SK-N-SH (cell line): ENCODE measurements at regions not wholly inside any gene's neighbourhood (a gene's known extent, or its start where the extent isn't known, plus 50 kb on each side); places are given as distances from the start of the nearest gene placed in this dataset.

ENCODE experiments used
- CTCF ChIA-PET: fragments of 300-600, 350-600 bp; formaldehyde crosslinking; extraction: SDS; loops from one replicate; lab custom pipeline; 2021; lab: Yijun Ruan, JAX
- POLR2A ChIA-PET: fragments of 350-600 bp; sonication (Branson Sonifier 250); formaldehyde crosslinking; extraction: SDS; loops from one replicate; lab custom pipeline; 2020; ENCODE audit warnings: antibody characterized with exemption, inconsistent platforms; lab: Yijun Ruan, JAX
- DNase-seq: peaks from one replicate; pipeline ENCODE4 v3.0.0; 2012
- H2AFZ ChIP-seq: fragments of 200-600 bp; sonication (generic); 2 replicates; pipeline ENCODE4 v1.8.1; 2016; ENCODE audit warnings: antibody characterized with exemption, mild to moderate bottlenecking, low read depth
- H3F3A ChIP-seq: fragments of 200-600 bp; sonication (generic); replicated peaks from 2 replicates; pipeline ENCODE3; 2016; ENCODE audit warnings: antibody characterized with exemption, mild to moderate bottlenecking; ENCODE audit not compliant: insufficient read depth
- H3K27ac ChIP-seq, 2 experiments: fragments of 200-500 bp in 1 of 2; fragments of 200-600 bp in 1 of 2; sonication (Bioruptor generic) in 1 of 2; sonication (generic), shearing (Covaris generic) in 1 of 2; 2 replicates each; pipeline versions ENCODE4 v1.5.1 to v1.6.1; 2014 to 2016; ENCODE audit warnings: low read depth in 2 of 2, inconsistent platforms in 1 of 2, low read length in 1 of 2, mild to moderate bottlenecking in 1 of 2, mixed read lengths in 1 of 2
- H3K27me3 ChIP-seq: fragments of 200-600 bp; sonication (generic), shearing (Covaris generic); 2 replicates; pipeline ENCODE4 v1.6.1; 2016; ENCODE audit warnings: mixed run types; ENCODE audit not compliant: insufficient read depth
- H3K36me3 ChIP-seq, 2 experiments: fragments of 200-500 bp in 1 of 2; fragments of 200-600 bp in 1 of 2; sonication (Bioruptor generic) in 1 of 2; sonication (generic) in 1 of 2; replicated peaks in 1 of 2; 2 replicates each; pipeline versions ENCODE3 to v1.5.1; 2014 to 2016; ENCODE audit warnings: low read length in 1 of 2, mild to moderate bottlenecking in 1 of 2; ENCODE audit not compliant: insufficient read depth in 2 of 2, control insufficient read depth in 1 of 2
- H3K4me1 ChIP-seq, 2 experiments: fragments of 200-500 bp in 1 of 2; fragments of 200-600 bp in 1 of 2; sonication (Bioruptor generic) in 1 of 2; sonication (generic), shearing (Covaris generic) in 1 of 2; 2 replicates each; pipeline versions ENCODE4 v1.5.1 to v1.6.1; 2014 to 2016; ENCODE audit warnings: low read depth in 1 of 2, low read length in 1 of 2, mixed run types in 1 of 2; ENCODE audit not compliant: insufficient read depth in 2 of 2, control insufficient read depth in 1 of 2
- H3K4me2 ChIP-seq: fragments of 200-600 bp; sonication (generic), shearing (Covaris generic); 2 replicates; pipeline ENCODE4 v1.6.1; 2017; ENCODE audit warnings: mixed run types
- H3K4me3 ChIP-seq, 2 experiments: fragments of 200-500 bp in 1 of 2; fragments of 200-600 bp in 1 of 2; sonication (Bioruptor generic) in 1 of 2; sonication (generic), shearing (Covaris generic) in 1 of 2; 2 replicates each; pipeline versions ENCODE4 v1.5.1 to v1.8.1; 2014 to 2016; ENCODE audit warnings: low read depth in 2 of 2, inconsistent platforms in 1 of 2, low read length in 1 of 2, mild to moderate bottlenecking in 1 of 2, mixed read lengths in 1 of 2, moderate library complexity in 1 of 2
- H3K79me2 ChIP-seq: fragments of 200-600 bp; sonication (generic); 2 replicates; pipeline ENCODE4 v1.8.1; 2017; ENCODE audit warnings: mild to moderate bottlenecking; ENCODE audit not compliant: insufficient read depth
- H3K9ac ChIP-seq: fragments of 200-600 bp; sonication (generic); 2 replicates; pipeline ENCODE4 v1.6.1; 2017; ENCODE audit warnings: mixed run types
- H3K9me2 ChIP-seq: fragments of 200-600 bp; sonication (generic); 2 replicates; pipeline ENCODE4 v1.6.1; 2017; ENCODE audit warnings: mixed run types
- H3K9me3 ChIP-seq: fragments of 200-600 bp; sonication (generic); 2 replicates; pipeline ENCODE4 v1.6.1; 2017; ENCODE audit warnings: mixed run types, mild to moderate bottlenecking, moderate library complexity
- H4K20me1 ChIP-seq: fragments of 200-600 bp; sonication (generic); 2 replicates; pipeline ENCODE4 v1.6.1; 2017; ENCODE audit warnings: mild to moderate bottlenecking, mixed run types; ENCODE audit not compliant: insufficient read depth
- ELF1 ChIP-seq: IDR thresholded peaks from 2 replicates; pipeline ENCODE4 v1.4.0; 2012
- EP300 ChIP-seq, 2 experiments: IDR thresholded peaks; 2 replicates each; pipeline versions ENCODE4 v1.4.0 to v1.6.1; 2012; ENCODE audit warnings: borderline replicate concordance in 1 of 2, low read depth in 1 of 2, low read length in 1 of 2
- FOSL2 ChIP-seq: IDR thresholded peaks from 2 replicates; pipeline ENCODE4 v1.4.0; 2012; ENCODE audit warnings: low read depth, mild to moderate bottlenecking, moderate library complexity, borderline replicate concordance
- FOXM1 ChIP-seq: IDR thresholded peaks from 2 replicates; pipeline ENCODE4 v1.4.0; 2012; ENCODE audit warnings: low read depth, mild to moderate bottlenecking
- GATA2 ChIP-seq: sonication (generic); formaldehyde crosslinking; IDR thresholded peaks from 2 replicates; pipeline ENCODE4 v1.5.0; 2020; ENCODE audit warnings: mild to moderate bottlenecking, missing genetic modification reagents
- IRF3 ChIP-seq: fragments of 150-350 bp; IDR thresholded peaks from 2 replicates; pipeline ENCODE4 v1.6.1; 2016; ENCODE audit warnings: mild to moderate bottlenecking, low read depth, low read length
- MAX ChIP-seq: IDR thresholded peaks from 2 replicates; pipeline ENCODE4 v1.4.0; 2012; ENCODE audit warnings: low read depth
- MXI1 ChIP-seq: IDR thresholded peaks from 2 replicates; pipeline ENCODE4 v1.6.1; 2012; ENCODE audit warnings: mild to moderate bottlenecking, low read depth, low read length, improper control_type of control experiment
- PBX3 ChIP-seq: IDR thresholded peaks from 2 replicates; pipeline ENCODE4; 2012
- POLR2AphosphoS5 ChIP-seq: IDR thresholded peaks from 2 replicates; pipeline ENCODE4 v1.6.1; 2012; ENCODE audit warnings: low read depth, low read length
- REST ChIP-seq: IDR thresholded peaks from 2 replicates; pipeline ENCODE4 v1.6.1; 2012; ENCODE audit warnings: mild to moderate bottlenecking, low read depth, low read length, moderate library complexity
- RFX5 ChIP-seq: IDR thresholded peaks from 2 replicates; pipeline ENCODE4 v1.6.1; 2012; ENCODE audit warnings: mild to moderate bottlenecking, improper control_type of control experiment, low read length
- SIN3A ChIP-seq: IDR thresholded peaks from 2 replicates; pipeline ENCODE4 v1.6.1; 2012; ENCODE audit warnings: low read depth, mild to moderate bottlenecking, low read length, moderate library complexity, borderline replicate concordance
- TAF1 ChIP-seq: IDR thresholded peaks from 2 replicates; pipeline ENCODE4 v1.6.1; 2012; ENCODE audit warnings: low read depth, mild to moderate bottlenecking, low read length, moderate library complexity, borderline replicate concordance
- USF1 ChIP-seq: IDR thresholded peaks from 2 replicates; pipeline ENCODE4 v1.4.0; 2012; ENCODE audit warnings: low read depth, borderline replicate concordance
- USF2 ChIP-seq: fragments of 150-350 bp; IDR thresholded peaks from 2 replicates; pipeline ENCODE4 v1.6.1; 2017; ENCODE audit warnings: antibody characterized with exemption, low read length, low read depth, borderline replicate concordance
- YY1 ChIP-seq: IDR thresholded peaks from 2 replicates; pipeline ENCODE4 v1.4.0; 2012; ENCODE audit warnings: low read depth, mild to moderate bottlenecking
- WGBS: methylation state at CpG from one replicate; pipeline ENCODE4 v1.1.6; 2017; ENCODE audit warnings: low lambda C conversion rate; 5-methylcytosine and 5-hydroxymethylcytosine counted together

- TF ChIP-seq USF2 (no peak), POLR2AphosphoS5 (no peak), REST (no peak), SIN3A (no peak), FOSL2 (no peak), ELF1 (no peak), TAF1 (no peak), MXI1 (no peak), EP300 (IDR thresholded peaks at IDR 0.05; ENCODE audit: borderline replicate concordance in 1 of 2, low read depth in 1 of 2, low read length in 1 of 2) (no peak)
Measured at GRCh38 chr5:2133936-2134335, 251.2 kb upstream of the IRX4 start (continued).

GRCh38 chr5:2133080-2133479 lies 250.4 kb upstream of the IRX4 start:
- Histone ChIP-seq H4K20me1 (no peaks in the 10 kb centered on the region), H2AFZ (no peak overlapping the region), H3K9me2 (no peaks in the 10 kb centered on the region), H3K4me1 (no peaks in the 10 kb centered on the region), H3K4me3 (no peak overlapping the region), H3K79me2 (no peaks in the 10 kb centered on the region), H3K36me3 (no peaks in the 10 kb centered on the region), H3K27ac (no peak overlapping the region), H3F3A (no peaks in the 10 kb centered on the region), H3K9me3 (no peaks in the 10 kb centered on the region), H3K4me2 (no peak overlapping the region), H3K9ac (no peak overlapping the region), H3K27me3 (peaks cover 81% of the 10 kb centered on the region)
- TF ChIP-seq YY1: no peak
- TF ChIP-seq GATA2: no peak
- no peak for TF ChIP-seq IRF3
- no peak for TF ChIP-seq MXI1
- TF ChIP-seq REST: no peak
- no peak for TF ChIP-seq USF2
- TF ChIP-seq RFX5: no peak
- TF ChIP-seq FOXM1: no peak
- TF ChIP-seq POLR2AphosphoS5: no peak
- TF ChIP-seq PBX3: no peak
- TF ChIP-seq USF1: no peak
- TF ChIP-seq MAX: no peak
- no peak for TF ChIP-seq FOSL2
- ChIA-PET POLR2A (no interaction called here), CTCF (no interaction called here)
- no peak for DNase-seq
- 10% methylated on average over 6 of the region's 6 CpGs for WGBS
